HEK293 (cell line): ENCODE measurements at regions not wholly inside any gene's neighbourhood (a gene's known extent, or its start where the extent isn't known, plus 50 kb on each side); places are given as distances from the start of the nearest gene placed in this dataset.

Experiments used
- CTCF ChIA-PET: fragments of 350-600 bp; formaldehyde crosslinking; extraction: SDS; loops from one replicate; lab custom pipeline; 2021; ENCODE audit warnings: antibody characterized with exemption; lab: Yijun Ruan, JAX
- POLR2A ChIA-PET: fragments of 300-600 bp; formaldehyde crosslinking; extraction: SDS; loops from one replicate; lab custom pipeline; 2020; ENCODE audit warnings: antibody characterized with exemption, inconsistent platforms; lab: Yijun Ruan, JAX
- H3K27ac ChIP-seq: fragments of 200-500 bp; sonication (Bioruptor generic); 2 replicates; pipeline ENCODE4 v1.5.1; 2014; ENCODE audit warnings: low read depth, low read length, control low read depth, inconsistent platforms; ENCODE audit errors: extremely low read depth
- H3K36me3 ChIP-seq, 2 experiments: fragments of 200-500 bp in 1 of 2; sonication (Bioruptor generic) in 1 of 2; 1 replicate in 1 of 2; 2 replicates in 1 of 2; pipeline ENCODE4 v1.5.1; 2014 to 2017; ENCODE audit warnings: inconsistent platforms in 2 of 2, low read length in 2 of 2; ENCODE audit not compliant: control insufficient read depth in 2 of 2, insufficient read depth in 1 of 2
- H3K4me1 ChIP-seq: fragments of 200-500 bp; sonication (Bioruptor generic); 2 replicates; pipeline ENCODE4 v1.5.1; 2014; ENCODE audit warnings: mild to moderate bottlenecking, low read length, inconsistent platforms; ENCODE audit not compliant: control insufficient read depth, insufficient read depth
- H3K4me3 ChIP-seq: 2 replicates; pipeline ENCODE4 v1.5.1; 2011; ENCODE audit warnings: low read depth, mild to moderate bottlenecking, control low read depth, low read length, moderate library complexity
- H3K9me3 ChIP-seq: fragments of 200-500 bp; sonication (Bioruptor generic); 2 replicates; pipeline ENCODE4 v1.5.1; 2014; ENCODE audit warnings: low read depth, low read length, inconsistent platforms; ENCODE audit not compliant: control insufficient read depth, insufficient read depth
- GLIS2 ChIP-seq: fragments of 450-650 bp; formaldehyde crosslinking; IDR thresholded peaks from 2 replicates; pipeline ENCODE4 v1.5.1; 2016; ENCODE audit warnings: missing biosample characterization, missing genetic modification characterization
- MZF1 ChIP-seq: fragments of 450-650 bp; formaldehyde crosslinking; IDR thresholded peaks from 2 replicates; pipeline ENCODE4 v1.5.1; 2017; ENCODE audit warnings: missing biosample characterization, missing genetic modification characterization, borderline replicate concordance
- SP7 ChIP-seq: fragments of 450-650 bp; formaldehyde crosslinking; IDR thresholded peaks from 2 replicates; pipeline ENCODE4 v1.5.1; 2016; ENCODE audit warnings: missing biosample characterization, missing genetic modification characterization
- ZBTB21 ChIP-seq: fragments of 450-650 bp; formaldehyde crosslinking; IDR thresholded peaks from 2 replicates; pipeline ENCODE4 v1.5.1; 2017; ENCODE audit warnings: missing biosample characterization, missing genetic modification characterization
- ZBTB8A ChIP-seq: fragments of 450-650 bp; formaldehyde crosslinking; IDR thresholded peaks from 2 replicates; pipeline ENCODE4 v1.5.1; 2016; ENCODE audit warnings: missing biosample characterization, missing genetic modification characterization
- ZNF132 ChIP-seq: fragments of 450-650 bp; formaldehyde crosslinking; IDR thresholded peaks from 2 replicates; pipeline ENCODE4 v1.5.1; 2017; ENCODE audit warnings: missing biosample characterization, missing genetic modification characterization, borderline replicate concordance
- ZNF18 ChIP-seq: fragments of 450-650 bp; formaldehyde crosslinking; IDR thresholded peaks from 2 replicates; pipeline ENCODE4 v1.5.1; 2016; ENCODE audit warnings: missing biosample characterization, missing genetic modification characterization
- ZNF280D ChIP-seq: fragments of 450-650 bp; formaldehyde crosslinking; IDR thresholded peaks from 2 replicates; pipeline ENCODE4 v1.5.1; 2016; ENCODE audit warnings: missing biosample characterization, missing genetic modification characterization
- ZNF362 ChIP-seq: fragments of 450-650 bp; formaldehyde crosslinking; IDR thresholded peaks from 2 replicates; pipeline ENCODE4 v1.5.1; 2016; ENCODE audit warnings: missing biosample characterization, missing genetic modification characterization
- ZNF426 ChIP-seq: fragments of 450-650 bp; formaldehyde crosslinking; IDR thresholded peaks from 2 replicates; pipeline ENCODE4 v1.5.1; 2017; ENCODE audit warnings: missing biosample characterization, missing genetic modification characterization, mild to moderate bottlenecking, inconsistent platforms, moderate library complexity
- ZNF473 ChIP-seq: fragments of 450-650 bp; formaldehyde crosslinking; IDR thresholded peaks from 2 replicates; pipeline ENCODE4 v1.5.1; 2017; ENCODE audit warnings: missing biosample characterization, missing genetic modification characterization
- ZNF513 ChIP-seq: fragments of 450-650 bp; IDR thresholded peaks from 2 replicates; pipeline ENCODE4 v1.5.1; 2018; ENCODE audit warnings: missing biosample characterization, missing genetic modification characterization
- ZNF555 ChIP-seq: fragments of 450-650 bp; formaldehyde crosslinking; conservative IDR thresholded peaks from 2 replicates; pipeline ENCODE4 v1.5.1; 2017; ENCODE audit warnings: missing biosample characterization, mild to moderate bottlenecking, missing genetic modification characterization, inconsistent platforms
- ZNF621 ChIP-seq: fragments of 450-650 bp; formaldehyde crosslinking; IDR thresholded peaks from 2 replicates; pipeline ENCODE4 v1.5.1; 2017; ENCODE audit warnings: missing biosample characterization, missing genetic modification characterization
- ZNF704 ChIP-seq: fragments of 450-650 bp; formaldehyde crosslinking; IDR thresholded peaks from 2 replicates; pipeline ENCODE4 v1.5.1; 2016; ENCODE audit warnings: missing biosample characterization, missing genetic modification characterization
- ZNF776 ChIP-seq: fragments of 450-650 bp; formaldehyde crosslinking; IDR thresholded peaks from 2 replicates; pipeline ENCODE4 v1.5.0; 2017; ENCODE audit warnings: missing biosample characterization, missing genetic modification characterization, borderline replicate concordance
- ZNF791 ChIP-seq: fragments of 450-650 bp; formaldehyde crosslinking; IDR thresholded peaks from 2 replicates; pipeline ENCODE4 v1.5.1; 2016; ENCODE audit warnings: missing biosample characterization, missing genetic modification characterization

GRCh38 chr5:175129121-175129520 lies 314.9 kb downstream of the DRD1 start:
- CTCF ChIA-PET, result interaction anchor here (0.7 kb wide), 1 partner anchor 44 kb away, joined by 3 read pairs; no protein-coding TSS in a partner anchor
- Histone ChIP-seq H3K36me3 (no peaks in the 10 kb centered on the region), H3K4me1 (no peaks in the 10 kb centered on the region), H3K9me3 (no peaks in the 10 kb centered on the region), H3K4me3 (no peak overlapping the region), H3K27ac (no peak overlapping the region)
- POLR2A ChIA-PET, result no interaction called here
- TF ChIP-seq ZNF132 (tag by site-specific recombination), result no peak
- no peak for TF ChIP-seq ZNF776 (tag by site-specific recombination)
- no peak for TF ChIP-seq SP7 (tag by site-specific recombination)
- no peak for TF ChIP-seq ZNF513 (tag by site-specific recombination)
- no peak for TF ChIP-seq ZNF555
- no peak for TF ChIP-seq ZNF473 (tag by site-specific recombination)
- no peak for TF ChIP-seq MZF1 (tag by site-specific recombination)
- no peak for TF ChIP-seq ZNF704 (tag by site-specific recombination)
- no peak for TF ChIP-seq ZNF18 (tag by site-specific recombination)
- TF ChIP-seq ZNF280D, result no peak
- no peak for TF ChIP-seq GLIS2 (tag by site-specific recombination)
- no peak for TF ChIP-seq ZNF362 (tag by site-specific recombination)
- no peak for TF ChIP-seq ZNF621 (tag by site-specific recombination)
- no peak for TF ChIP-seq ZNF791 (tag by site-specific recombination)
- no peak for TF ChIP-seq ZNF426 (tag by site-specific recombination)
- no peak for TF ChIP-seq ZBTB8A (tag by site-specific recombination)

GRCh38 chr5:175124821-175125220 lies 319.2 kb downstream of the DRD1 start:
- H3K27ac ChIP-seq, result no peak overlapping the region
- POLR2A ChIA-PET, result interaction anchor here (0.6 kb wide), 1 partner anchor 26 kb away, joined by 6 read pairs; no protein-coding TSS in a partner anchor
- H3K36me3 ChIP-seq, result no peaks in the 10 kb centered on the region
- H3K4me3 ChIP-seq, result no peak overlapping the region
- no peaks in the 10 kb centered on the region for H3K4me1 ChIP-seq
- no peak for TF ChIP-seq ZBTB21 (tag by site-specific recombination)
- TF ChIP-seq, all 188 proteins: peak for 0
- H3K9me3 ChIP-seq, result no peaks in the 10 kb centered on the region
- CTCF ChIA-PET, result no interaction called here
